Osteocyte (in vitro differentiated cells): ENCODE measurements at regions not wholly inside any gene's neighbourhood (a gene's known extent, or its start where the extent isn't known, plus 50 kb on each side); places are given as distances from the start of the nearest gene placed in this dataset.

Source experiments
- DNase-seq: peaks from one replicate; pipeline ENCODE4 v3.0.0; 2021; ENCODE audit warnings: mixed read lengths; ENCODE audit not compliant: unreplicated experiment; ENCODE audit errors: extremely low spot score
- H3K27ac Mint-ChIP-seq: one replicate; pipeline ENCODE4 v1.8.0; 2021; ENCODE audit warnings: mild to moderate bottlenecking, mixed read lengths; ENCODE audit not compliant: unreplicated experiment
- H3K27me3 Mint-ChIP-seq: one replicate; pipeline ENCODE4 v1.8.0; 2021; ENCODE audit warnings: mixed read lengths; ENCODE audit not compliant: unreplicated experiment
- H3K36me3 Mint-ChIP-seq: one replicate; pipeline ENCODE4 v1.8.0; 2021; ENCODE audit warnings: mixed read lengths; ENCODE audit not compliant: unreplicated experiment
- H3K4me1 Mint-ChIP-seq: one replicate; pipeline ENCODE4 v1.8.0; 2021; ENCODE audit warnings: mixed read lengths; ENCODE audit not compliant: unreplicated experiment
- H3K4me3 Mint-ChIP-seq: one replicate; pipeline ENCODE4 v1.8.0; 2021; ENCODE audit warnings: mild to moderate bottlenecking, moderate library complexity, mixed read lengths; ENCODE audit not compliant: unreplicated experiment
- H3K9me3 Mint-ChIP-seq: one replicate; pipeline ENCODE4 v1.8.0; 2021; ENCODE audit warnings: mixed read lengths; ENCODE audit not compliant: unreplicated experiment
- CTCF ChIP-seq: fragments of 200-600 bp; sonication (generic); IDR thresholded peaks from 2 replicates; pipeline ENCODE4 v1.5.0; 2021; ENCODE audit warnings: antibody characterized with exemption, mild to moderate bottlenecking, moderate library complexity

- Mint-ChIP-seq H3K27ac (no peak overlapping the region), H3K9me3 (peaks cover 8% of the 10 kb centered on the region), H3K36me3 (peaks cover 4% of the 10 kb centered on the region), H3K4me1 (no peaks in the 10 kb centered on the region), H3K27me3 (peaks cover 28% of the 10 kb centered on the region), H3K4me3 (no peak overlapping the region)
- DNase-seq, result peak; percentile 79
- no peak for TF ChIP-seq CTCF
These were observed 285.9 kb downstream of the XXYLT1 start for GRCh38 chr3:194985031-194985578.

- Mint-ChIP-seq H3K27ac (no peak overlapping the region), H3K4me3 (no peak overlapping the region), H3K9me3 (peaks cover 8% of the 10 kb centered on the region), H3K36me3 (peaks cover 4% of the 10 kb centered on the region), H3K27me3 (peaks cover 23% of the 10 kb centered on the region), H3K4me1 (no peaks in the 10 kb centered on the region)
- peak; percentile 71 for DNase-seq
- TF ChIP-seq CTCF, result no peak
These were observed 284.5 kb downstream of the XXYLT1 start for GRCh38 chr3:194986208-194987043.

GRCh38 chr3:194987571-194988494 is 283.1 kb downstream of the XXYLT1 start:
- Mint-ChIP-seq H3K4me1 (no peaks in the 10 kb centered on the region), H3K4me3 (no peak overlapping the region), H3K9me3 (no peaks in the 10 kb centered on the region), H3K27me3 (peaks cover 16% of the 10 kb centered on the region), H3K36me3 (no peaks in the 10 kb centered on the region), H3K27ac (no peak overlapping the region)
- TF ChIP-seq CTCF, result no peak
- peak; percentile 72 for DNase-seq

GRCh38 chr3:194988495-194989165 is 282.3 kb downstream of the XXYLT1 start:
- no peak for TF ChIP-seq CTCF

More at GRCh38 chr3:194988495-194989165, 282.3 kb downstream of the XXYLT1 start:
- Mint-ChIP-seq H3K4me3 (no peak overlapping the region), H3K36me3 (no peaks in the 10 kb centered on the region), H3K27me3 (peaks cover 16% of the 10 kb centered on the region), H3K4me1 (no peaks in the 10 kb centered on the region), H3K27ac (no peak overlapping the region), H3K9me3 (no peaks in the 10 kb centered on the region)
- DNase-seq, result peak; percentile 17
